H9 (cell line): ENCODE measurements at regions not wholly inside any gene's neighbourhood (a gene's known extent, or its start where the extent isn't known, plus 50 kb on each side); places are given as distances from the start of the nearest gene placed in this dataset.

ENCODE experiments used
- DNase-seq: peaks from one replicate; pipeline ENCODE4 v3.0.0-alpha.2; 2017
- H2AFZ ChIP-seq: one replicate; pipeline ENCODE4 v1.6.1; 2013; ENCODE audit warnings: mild to moderate bottlenecking, low read length, control low read depth, moderate library complexity
- H2AK5ac ChIP-seq: 2 replicates; pipeline ENCODE4 v1.6.1; 2013; ENCODE audit warnings: low read length, control low read depth, mixed read lengths; ENCODE audit not compliant: insufficient read length
- H2BK120ac ChIP-seq: one replicate; pipeline ENCODE4 v1.6.1; 2013; ENCODE audit warnings: low read depth, mild to moderate bottlenecking, low read length, control low read depth, inconsistent platforms; ENCODE audit not compliant: poor library complexity, severe bottlenecking
- H2BK12ac ChIP-seq: 2 replicates; pipeline ENCODE4 v1.6.1; 2013; ENCODE audit warnings: low read length, control low read depth, mixed read lengths, low read depth; ENCODE audit not compliant: insufficient read length
- H2BK15ac ChIP-seq: 2 replicates; pipeline ENCODE4 v1.6.1; 2013; ENCODE audit warnings: low read depth, low read length, control low read depth
- H2BK20ac ChIP-seq: one replicate; pipeline ENCODE4 v1.6.1; 2013; ENCODE audit warnings: low read depth, mild to moderate bottlenecking, low read length, control low read depth, inconsistent platforms; ENCODE audit not compliant: poor library complexity, severe bottlenecking
- H2BK5ac ChIP-seq: 2 replicates; pipeline ENCODE4 v1.6.1; 2013; ENCODE audit warnings: low read length, control low read depth, mixed read lengths; ENCODE audit not compliant: insufficient read length
- H3K14ac ChIP-seq: 2 replicates; pipeline ENCODE4 v1.6.1; 2013; ENCODE audit warnings: low read length, control low read depth; ENCODE audit not compliant: insufficient read depth
- H3K18ac ChIP-seq: 2 replicates; pipeline ENCODE4 v1.6.1; 2013; ENCODE audit warnings: low read depth, mild to moderate bottlenecking, mixed read lengths, low read length, control low read depth; ENCODE audit not compliant: insufficient read length
- H3K23ac ChIP-seq: 2 replicates; pipeline ENCODE4 v1.6.1; 2013; ENCODE audit warnings: low read length, control low read depth, mixed read lengths, low read depth; ENCODE audit not compliant: insufficient read length
- H3K23me2 ChIP-seq: 2 replicates; pipeline ENCODE4 v1.6.1; 2013; ENCODE audit warnings: low read depth, mild to moderate bottlenecking, mixed read lengths, low read length, control low read depth; ENCODE audit not compliant: insufficient read length, poor library complexity, severe bottlenecking
- H3K27ac ChIP-seq: 2 replicates; pipeline ENCODE4 v1.5.1; 2013; ENCODE audit warnings: low read length, control low read depth, mixed read lengths, low read depth; ENCODE audit not compliant: insufficient read length
- H3K27me3 ChIP-seq: 2 replicates; pipeline ENCODE4 v1.6.1; 2013; ENCODE audit warnings: low read length, control low read depth, inconsistent platforms; ENCODE audit not compliant: insufficient read depth
- H3K4ac ChIP-seq: 2 replicates; pipeline ENCODE4 v1.6.1; 2013; ENCODE audit warnings: low read depth, mild to moderate bottlenecking, control low read depth, inconsistent platforms, low read length, moderate library complexity
- H3K4me1 ChIP-seq: 2 replicates; pipeline ENCODE4 v1.6.1; 2013; ENCODE audit warnings: low read length, control low read depth, inconsistent platforms; ENCODE audit not compliant: insufficient read depth
- H3K4me2 ChIP-seq: 2 replicates; pipeline ENCODE4 v1.6.1; 2013; ENCODE audit warnings: low read length, control low read depth, mixed read lengths; ENCODE audit not compliant: insufficient read length, insufficient read depth
- H3K56ac ChIP-seq: 2 replicates; pipeline ENCODE4 v1.6.1; 2013; ENCODE audit warnings: low read depth, mild to moderate bottlenecking, mixed read lengths, low read length, control low read depth; ENCODE audit not compliant: insufficient read length
- H3K79me1 ChIP-seq: 2 replicates; pipeline ENCODE4 v1.6.1; 2013; ENCODE audit warnings: low read depth, mild to moderate bottlenecking, moderate library complexity, low read length, control low read depth, inconsistent platforms; ENCODE audit not compliant: insufficient read depth, poor library complexity, severe bottlenecking
- H3K79me2 ChIP-seq: 2 replicates; pipeline ENCODE4 v1.6.1; 2013; ENCODE audit warnings: low read length, control low read depth, inconsistent platforms; ENCODE audit not compliant: insufficient read depth
- H3K9ac ChIP-seq: 2 replicates; pipeline ENCODE4 v1.6.1; 2013; ENCODE audit warnings: low read length, control low read depth, mixed read lengths; ENCODE audit not compliant: insufficient read length; ENCODE audit errors: extremely low read depth
- H3K9me3 ChIP-seq: one replicate; pipeline ENCODE4 v1.6.1; 2013; ENCODE audit warnings: low read depth, low read length, inconsistent platforms; ENCODE audit not compliant: control insufficient read depth
- H3T11ph ChIP-seq: one replicate; pipeline ENCODE4 v1.6.1; 2013; ENCODE audit warnings: mild to moderate bottlenecking, low read length, control low read depth, inconsistent platforms
- H4K20me1 ChIP-seq: one replicate; pipeline ENCODE4 v1.6.1; 2013; ENCODE audit not compliant: control insufficient read depth, insufficient read length, insufficient read depth
- H4K5ac ChIP-seq: 2 replicates; pipeline ENCODE4 v1.6.1; 2013; ENCODE audit warnings: low read depth, mild to moderate bottlenecking, mixed read lengths, low read length, control low read depth; ENCODE audit not compliant: insufficient read length
- H4K8ac ChIP-seq: replicated peaks from 2 replicates; pipeline ENCODE4 v1.6.1; 2013; ENCODE audit warnings: low read length, control low read depth, mixed read lengths, low read depth; ENCODE audit not compliant: insufficient read length
- H4K91ac ChIP-seq: 2 replicates; pipeline ENCODE4 v1.6.1; 2013; ENCODE audit warnings: low read depth, mild to moderate bottlenecking, moderate library complexity, mixed read lengths, low read length, control low read depth; ENCODE audit not compliant: insufficient read length
- H3K27ac Mint-ChIP-seq, 3 experiments: 2 replicates in 2 of 3; 3 replicates in 1 of 3; pipeline ENCODE4 v1.8.0; 2020 to 2021; ENCODE audit warnings: mixed read lengths in 3 of 3, mild to moderate bottlenecking in 1 of 3, moderate library complexity in 1 of 3
- H3K27me3 Mint-ChIP-seq: 2 replicates; pipeline ENCODE4 v1.8.0; 2021; ENCODE audit warnings: low read depth, mild to moderate bottlenecking, moderate library complexity, mixed read lengths
- H3K36me3 Mint-ChIP-seq, 3 experiments: 2 replicates in 2 of 3; 3 replicates in 1 of 3; pipeline ENCODE4 v1.8.0; 2020 to 2021; ENCODE audit warnings: low read depth in 3 of 3, mixed read lengths in 3 of 3; ENCODE audit not compliant: insufficient read depth in 1 of 3
- H3K4me1 Mint-ChIP-seq, 2 experiments: 2 replicates each; pipeline ENCODE4 v1.8.0; 2020; ENCODE audit warnings: mixed read lengths in 2 of 2
- H3K4me3 Mint-ChIP-seq, 2 experiments: 2 replicates in 1 of 2; 3 replicates in 1 of 2; pipeline ENCODE4 v1.8.0; 2020 to 2021; ENCODE audit warnings: mild to moderate bottlenecking in 2 of 2, mixed read lengths in 2 of 2, moderate library complexity in 1 of 2
- H3K9me3 Mint-ChIP-seq, 2 experiments: 2 replicates in 1 of 2; 3 replicates in 1 of 2; pipeline ENCODE4 v1.8.0; 2020; ENCODE audit warnings: mild to moderate bottlenecking in 2 of 2, mixed read lengths in 2 of 2, moderate library complexity in 1 of 2
- WGBS: extraction: QIAGEN DNeasy Blood & Tissue Kit; methylation state at CpG from one replicate; pipeline ENCODE4 v1.1.7; 2013; ENCODE audit warnings: missing lambda C conversion rate, low lambda C conversion rate, mixed read lengths; ENCODE audit not compliant: insufficient read length; ENCODE audit errors: extremely low coverage; 5-methylcytosine and 5-hydroxymethylcytosine counted together
- TF ChIP-seq, protein P1 (sequence below): fragments of 200-600 bp; sonication (generic); conservative IDR thresholded peaks from 3 replicates; pipeline ENCODE4 v1.8.0; 2021; ENCODE audit warnings: antibody characterized with exemption, mild to moderate bottlenecking

DNA sequence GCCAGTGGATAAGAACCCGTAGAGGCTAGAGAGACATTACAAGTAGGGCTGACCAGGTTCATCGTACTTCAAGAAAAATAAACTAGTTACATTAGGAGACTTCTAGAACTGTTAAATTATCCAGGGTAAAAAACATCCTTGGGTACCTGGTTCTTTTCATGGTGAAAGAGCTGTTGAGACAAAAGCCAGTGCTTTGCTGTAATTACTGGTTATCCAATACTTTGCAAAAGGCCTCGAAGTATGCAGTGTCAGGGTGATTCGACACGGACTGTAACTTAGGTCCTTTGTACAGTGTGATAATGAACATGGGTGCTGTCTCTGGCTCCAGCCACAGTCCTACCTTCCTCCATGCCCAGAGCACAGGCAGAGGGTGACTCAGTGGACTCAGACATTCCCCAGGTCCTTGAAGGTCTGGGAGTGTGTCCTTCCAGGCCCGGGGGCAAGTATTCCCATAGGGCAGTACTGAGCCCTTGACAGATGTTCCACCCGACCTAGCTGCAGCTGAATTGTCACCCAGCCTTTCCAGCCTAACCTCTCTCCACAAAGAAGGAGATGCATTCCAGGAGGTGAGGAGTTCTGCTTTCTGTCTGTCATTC lies 123.6 kb upstream of the TMEM72 start:
- Histone ChIP-seq H3K18ac (no peak overlapping the region), H3K4ac (no peak overlapping the region), H3K14ac (no peak overlapping the region), H4K8ac (no peak overlapping the region), H4K5ac (no peak overlapping the region), H3K79me2 (no peaks in the 10 kb centered on the region), H2AK5ac (no peak overlapping the region), H2BK120ac (no peak overlapping the region), H3K23me2 (no peaks in the 10 kb centered on the region), H3K9ac (no peak overlapping the region), H3K23ac (no peak overlapping the region), H3K79me1 (no peaks in the 10 kb centered on the region), H3K27me3 (no peaks in the 10 kb centered on the region), H4K20me1 (no peaks in the 10 kb centered on the region), H2BK5ac (no peak overlapping the region), H3T11ph (no peak overlapping the region), H3K4me2 (no peak overlapping the region), H2BK12ac (no peak overlapping the region), H3K4me1 (no peaks in the 10 kb centered on the region), H4K91ac (no peak overlapping the region), H3K56ac (no peak overlapping the region), H2AFZ (no peak overlapping the region), H2BK20ac (no peak overlapping the region), H3K9me3 (no peaks in the 10 kb centered on the region), H3K27ac (no peak overlapping the region), H2BK15ac (no peak overlapping the region)
- H3K36me3 Mint-ChIP-seq, result no peaks in the 10 kb centered on the region
- peaks cover 5% of the 10 kb centered on the region; the same call in 1 of the 2 replicates for H3K27me3 Mint-ChIP-seq
- DNase-seq, result no peak
- no peaks in the 10 kb centered on the region; a peak in 1 of 5 replicates for H3K9me3 Mint-ChIP-seq
- no peak overlapping the region for H3K4me3 Mint-ChIP-seq
- peak overlapping the region in 1 of 3 experiments; percentile 56; a peak in 1 of 7 replicates for H3K27ac Mint-ChIP-seq
- TF ChIP-seq, protein P1, sequence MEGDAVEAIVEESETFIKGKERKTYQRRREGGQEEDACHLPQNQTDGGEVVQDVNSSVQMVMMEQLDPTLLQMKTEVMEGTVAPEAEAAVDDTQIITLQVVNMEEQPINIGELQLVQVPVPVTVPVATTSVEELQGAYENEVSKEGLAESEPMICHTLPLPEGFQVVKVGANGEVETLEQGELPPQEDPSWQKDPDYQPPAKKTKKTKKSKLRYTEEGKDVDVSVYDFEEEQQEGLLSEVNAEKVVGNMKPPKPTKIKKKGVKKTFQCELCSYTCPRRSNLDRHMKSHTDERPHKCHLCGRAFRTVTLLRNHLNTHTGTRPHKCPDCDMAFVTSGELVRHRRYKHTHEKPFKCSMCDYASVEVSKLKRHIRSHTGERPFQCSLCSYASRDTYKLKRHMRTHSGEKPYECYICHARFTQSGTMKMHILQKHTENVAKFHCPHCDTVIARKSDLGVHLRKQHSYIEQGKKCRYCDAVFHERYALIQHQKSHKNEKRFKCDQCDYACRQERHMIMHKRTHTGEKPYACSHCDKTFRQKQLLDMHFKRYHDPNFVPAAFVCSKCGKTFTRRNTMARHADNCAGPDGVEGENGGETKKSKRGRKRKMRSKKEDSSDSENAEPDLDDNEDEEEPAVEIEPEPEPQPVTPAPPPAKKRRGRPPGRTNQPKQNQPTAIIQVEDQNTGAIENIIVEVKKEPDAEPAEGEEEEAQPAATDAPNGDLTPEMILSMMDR, result no peak
- WGBS, result no CpG with 5 or more reads among the region's 7 CpGs
- H3K4me1 Mint-ChIP-seq, result peaks cover 0 to 4% of the 10 kb centered on the region in 2 experiments; a peak in 2 of 4 replicates
